Tibial nerve (tissue), 3 donors: ENCODE measurements at regions not wholly inside any gene's neighbourhood (a gene's known extent, or its start where the extent isn't known, plus 50 kb on each side); places are given as distances from the start of the nearest gene placed in this dataset.

Experiments used
- POLR2A ChIP-seq, 2 donors: fragments of 450-650 bp; IDR thresholded peaks; one replicate each; pipeline ENCODE4 v1.6.1; 2017; ENCODE audit warnings: antibody characterized with exemption in 2 of 2, mild to moderate bottlenecking in 2 of 2, moderate library complexity in 2 of 2
- TF ChIP-seq, protein P1 (sequence below), 5 experiments: fragments of 200-600 bp in 3 of 5; fragments of 450-650 bp in 2 of 5; sonication (generic) in 3 of 5; IDR thresholded peaks; one replicate each; pipeline ENCODE4 v1.5.1; 2016 to 2019; ENCODE audit warnings: antibody characterized with exemption in 5 of 5, mild to moderate bottlenecking in 3 of 5, moderate library complexity in 2 of 5

DNA sequence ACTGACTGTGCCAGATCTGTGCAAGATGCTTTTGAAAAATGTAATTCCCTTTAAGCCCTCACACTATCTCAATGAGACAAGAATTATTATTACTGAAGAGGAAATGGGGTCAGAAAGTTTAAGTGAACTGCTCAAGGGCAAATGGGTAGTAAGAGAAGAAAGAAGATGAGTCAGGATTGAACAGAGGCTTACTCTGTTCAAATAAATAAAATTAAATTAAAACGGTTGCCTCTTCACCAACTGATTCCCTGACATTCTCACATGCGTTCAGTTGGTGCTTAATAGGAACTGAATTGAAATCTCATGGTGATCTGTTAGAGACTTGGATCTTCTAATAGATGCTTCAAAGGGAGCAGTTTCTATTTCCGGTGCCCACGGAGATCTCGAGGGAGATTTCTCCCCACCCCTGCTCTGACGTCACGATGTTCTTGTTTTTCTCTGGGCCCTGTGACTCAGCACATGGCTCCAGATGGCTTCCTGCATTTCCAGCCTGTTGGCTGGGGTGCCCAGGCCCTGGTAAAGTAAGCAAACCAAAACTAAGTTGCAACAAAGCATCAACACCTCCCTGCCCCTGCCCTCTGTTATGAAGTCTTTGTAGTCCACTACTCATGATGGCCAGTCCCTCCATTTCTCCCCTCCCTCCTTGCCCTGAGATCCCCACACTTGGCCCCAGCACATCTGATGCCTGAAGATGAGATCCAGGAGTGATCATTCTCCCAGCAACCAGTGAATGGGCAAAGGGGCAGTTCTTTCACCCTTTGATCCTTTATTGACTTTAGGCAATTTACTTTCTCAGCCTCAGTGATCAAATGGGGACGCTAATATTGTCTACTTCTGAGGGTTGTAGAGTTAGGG, 106.1 kb upstream of the CPEB4 start:
- TF ChIP-seq, protein P1, sequence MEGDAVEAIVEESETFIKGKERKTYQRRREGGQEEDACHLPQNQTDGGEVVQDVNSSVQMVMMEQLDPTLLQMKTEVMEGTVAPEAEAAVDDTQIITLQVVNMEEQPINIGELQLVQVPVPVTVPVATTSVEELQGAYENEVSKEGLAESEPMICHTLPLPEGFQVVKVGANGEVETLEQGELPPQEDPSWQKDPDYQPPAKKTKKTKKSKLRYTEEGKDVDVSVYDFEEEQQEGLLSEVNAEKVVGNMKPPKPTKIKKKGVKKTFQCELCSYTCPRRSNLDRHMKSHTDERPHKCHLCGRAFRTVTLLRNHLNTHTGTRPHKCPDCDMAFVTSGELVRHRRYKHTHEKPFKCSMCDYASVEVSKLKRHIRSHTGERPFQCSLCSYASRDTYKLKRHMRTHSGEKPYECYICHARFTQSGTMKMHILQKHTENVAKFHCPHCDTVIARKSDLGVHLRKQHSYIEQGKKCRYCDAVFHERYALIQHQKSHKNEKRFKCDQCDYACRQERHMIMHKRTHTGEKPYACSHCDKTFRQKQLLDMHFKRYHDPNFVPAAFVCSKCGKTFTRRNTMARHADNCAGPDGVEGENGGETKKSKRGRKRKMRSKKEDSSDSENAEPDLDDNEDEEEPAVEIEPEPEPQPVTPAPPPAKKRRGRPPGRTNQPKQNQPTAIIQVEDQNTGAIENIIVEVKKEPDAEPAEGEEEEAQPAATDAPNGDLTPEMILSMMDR (IDR thresholded peaks at IDR 0.05): no peak
- no peak for TF ChIP-seq POLR2A (IDR thresholded peaks at IDR 0.05)
